ENCODE measurements at regions not wholly inside any gene's neighbourhood (a gene's known extent, or its start where the extent isn't known, plus 50 kb on each side); places are given as distances from the start of the nearest gene placed in this dataset.

- no peak overlapping the region for H3K4me3 ChIP-seq
- no peak overlapping the region for H3K4me2 ChIP-seq
- H3K4me1 ChIP-seq (replicated peaks; ENCODE audit: insufficient read depth): no peaks in the 10 kb centered on the region
- H3K79me2 ChIP-seq (ENCODE audit: low read depth): no peaks in the 10 kb centered on the region
- no peaks in the 10 kb centered on the region for H4K20me1 ChIP-seq (ENCODE audit: insufficient read depth)
- H3K27ac ChIP-seq: no peak overlapping the region
- no peak overlapping the region for H2AFZ ChIP-seq
- TF ChIP-seq CTCF (conservative IDR thresholded peaks at IDR 0.05) (no peak), EZH2 (IDR thresholded peaks at IDR 0.05; ENCODE audit: low read depth) (no peak)
- H3K36me3 ChIP-seq (ENCODE audit: low read depth): no peaks in the 10 kb centered on the region
- no TSS peak for BruUV-seq (replicated peaks)
- no peaks in the 10 kb centered on the region for H3K9me2 ChIP-seq (ENCODE audit: insufficient read depth)
- no peak for DNase-seq
- ChIA-PET CTCF (no interaction called here), POLR2A (ENCODE audit: unreplicated experiment) (no interaction called here)
- H3K9me3 ChIP-seq (ENCODE audit: insufficient read depth, low read depth): no peaks in the 10 kb centered on the region
- 0 out of 2 replicates have a peak, but pooled peaks cover 2% of the 10 kb centered on the region for H3K27me3 ChIP-seq (ENCODE audit: insufficient read depth, low read depth)
- H3F3A ChIP-seq (ENCODE audit: insufficient read depth, low read depth): no peaks in the 10 kb centered on the region
- intact Hi-C loops (cut with micrococcal nuclease; ENCODE audit: unreplicated experiment): no loop called here
Observed at GRCh38 chr10:44267007-44267406, 117.9 kb downstream of the CXCL12 start.

GRCh38 chr10:44264244-44264643, 120.7 kb downstream of the CXCL12 start:
- H3K79me2 ChIP-seq (ENCODE audit: low read depth): no peaks in the 10 kb centered on the region
- ChIA-PET CTCF (no interaction called here), POLR2A (ENCODE audit: unreplicated experiment) (no interaction called here)
- H3K36me3 ChIP-seq (ENCODE audit: low read depth): no peaks in the 10 kb centered on the region
- H4K20me1 ChIP-seq (ENCODE audit: insufficient read depth): no peaks in the 10 kb centered on the region
- no peak overlapping the region for H2AFZ ChIP-seq
- H3K4me1 ChIP-seq (replicated peaks; ENCODE audit: insufficient read depth): no peaks in the 10 kb centered on the region
- H3K4me2 ChIP-seq: no peak overlapping the region
- no peak overlapping the region for H3K4me3 ChIP-seq
- no peak for TF ChIP-seq EZH2 (IDR thresholded peaks at IDR 0.05; ENCODE audit: low read depth)
- H3K27ac ChIP-seq: no peak overlapping the region
- H3K9me2 ChIP-seq (ENCODE audit: insufficient read depth): no peaks in the 10 kb centered on the region
- H3K9me3 ChIP-seq (ENCODE audit: insufficient read depth, low read depth): no peaks in the 10 kb centered on the region
- BruUV-seq (replicated peaks): no TSS peak
- intact Hi-C loops (cut with micrococcal nuclease; ENCODE audit: unreplicated experiment): no loop called here
- H3K27me3 ChIP-seq (ENCODE audit: insufficient read depth, low read depth): peaks cover 23% of the 10 kb centered on the region; the same call in 1 of the 2 replicates
- H3F3A ChIP-seq (ENCODE audit: insufficient read depth, low read depth): no peaks in the 10 kb centered on the region
- no peak for DNase-seq

GRCh38 chr10:44263771-44264170, 121.1 kb downstream of the CXCL12 start:
- Histone ChIP-seq H3K27me3 (ENCODE audit: insufficient read depth, low read depth) (peaks cover 23% of the 10 kb centered on the region; the same call in 1 of the 2 replicates), H3K9me2 (ENCODE audit: insufficient read depth) (no peaks in the 10 kb centered on the region), H3F3A (ENCODE audit: insufficient read depth, low read depth) (no peaks in the 10 kb centered on the region), H3K4me1 (replicated peaks; ENCODE audit: insufficient read depth) (no peaks in the 10 kb centered on the region), H2AFZ (no peak overlapping the region), H3K27ac (no peak overlapping the region), H3K36me3 (ENCODE audit: low read depth) (no peaks in the 10 kb centered on the region), H4K20me1 (ENCODE audit: insufficient read depth) (no peaks in the 10 kb centered on the region), H3K9me3 (ENCODE audit: insufficient read depth, low read depth) (no peaks in the 10 kb centered on the region), H3K4me3 (no peak overlapping the region), H3K79me2 (ENCODE audit: low read depth) (no peaks in the 10 kb centered on the region), H3K4me2 (no peak overlapping the region)
- POLR2A ChIA-PET (ENCODE audit: unreplicated experiment): no interaction called here
- CTCF ChIA-PET: no interaction called here
- intact Hi-C loops (cut with micrococcal nuclease; ENCODE audit: unreplicated experiment): no loop called here
- TF ChIP-seq EZH2 (IDR thresholded peaks at IDR 0.05; ENCODE audit: low read depth) (no peak), CTCF (conservative IDR thresholded peaks at IDR 0.05) (no peak)
- DNase-seq: no peak
- BruUV-seq (replicated peaks): no TSS peak

- Histone ChIP-seq H3K36me3 (ENCODE audit: low read depth) (no peaks in the 10 kb centered on the region), H4K20me1 (ENCODE audit: insufficient read depth) (no peaks in the 10 kb centered on the region), H3K27me3 (ENCODE audit: insufficient read depth, low read depth) (peaks cover 23% of the 10 kb centered on the region; the same call in 1 of the 2 replicates), H2AFZ (no peak overlapping the region), H3K4me1 (replicated peaks; ENCODE audit: insufficient read depth) (no peaks in the 10 kb centered on the region), H3F3A (ENCODE audit: insufficient read depth, low read depth) (no peaks in the 10 kb centered on the region), H3K4me3 (no peak overlapping the region), H3K79me2 (ENCODE audit: low read depth) (no peaks in the 10 kb centered on the region), H3K27ac (no peak overlapping the region), H3K9me2 (ENCODE audit: insufficient read depth) (no peaks in the 10 kb centered on the region), H3K4me2 (no peak overlapping the region), H3K9me3 (ENCODE audit: insufficient read depth, low read depth) (no peaks in the 10 kb centered on the region)
- ChIA-PET POLR2A (ENCODE audit: unreplicated experiment) (no interaction called here), CTCF (no interaction called here)
- intact Hi-C loops (cut with micrococcal nuclease; ENCODE audit: unreplicated experiment): no loop called here
- BruUV-seq (replicated peaks): no TSS peak
- no peak for DNase-seq
- TF ChIP-seq EZH2 (IDR thresholded peaks at IDR 0.05; ENCODE audit: low read depth) (no peak), CTCF (conservative IDR thresholded peaks at IDR 0.05) (no peak)
Observed at GRCh38 chr10:44262551-44263251, 122.2 kb downstream of the CXCL12 start.

Data from PC-9 (cell line).